SK-N-SH treated with all-trans-retinoic acid at 6 μM for 48 hours (cell line): ENCODE measurements at regions not wholly inside any gene's neighbourhood (a gene's known extent, or its start where the extent isn't known, plus 50 kb on each side); places are given as distances from the start of the nearest gene placed in this dataset.

Experiments used
- ATAC-seq: fragments of 200-7000 bp; cut with Tn5 transposase; 3 replicates; pipeline ENCODE4 v1.9.1; 2020; ENCODE audit warnings: mild to moderate bottlenecking, moderate library complexity
- ARNTL ChIP-seq: fragments of 450-650 bp; formaldehyde crosslinking; IDR thresholded peaks from 2 replicates; pipeline ENCODE4 v1.5.0; 2020; ENCODE audit warnings: low read depth, mild to moderate bottlenecking, moderate library complexity, borderline replicate concordance
- BACH2 ChIP-seq: fragments of 250-450 bp; sonication (Bioruptor Pico); IDR thresholded peaks from 2 replicates; pipeline ENCODE4 v1.9.0; 2021; ENCODE audit warnings: mild to moderate bottlenecking, borderline replicate concordance
- CREB5 ChIP-seq: fragments of 250-450 bp; sonication (Bioruptor Pico); IDR thresholded peaks from 2 replicates; pipeline ENCODE4 v1.5.1; 2020; ENCODE audit warnings: low read depth, mild to moderate bottlenecking, moderate library complexity
- CSDC2 ChIP-seq: fragments of 250-450 bp; sonication (Bioruptor Pico); IDR thresholded peaks from 2 replicates; pipeline ENCODE4 v1.5.0; 2020; ENCODE audit warnings: mild to moderate bottlenecking, moderate library complexity
- CSRNP3 ChIP-seq: fragments of 250-450 bp; sonication (Bioruptor Pico); IDR thresholded peaks from 2 replicates; pipeline ENCODE4 v1.5.1; 2021; ENCODE audit warnings: mild to moderate bottlenecking, moderate library complexity
- ESRRG ChIP-seq: fragments of 250-450 bp; sonication (Bioruptor Pico); IDR thresholded peaks from 2 replicates; pipeline ENCODE4 v1.6.1; 2021; ENCODE audit warnings: mild to moderate bottlenecking
- GLIS3 ChIP-seq: fragments of 250-450 bp; sonication (Bioruptor Pico); IDR thresholded peaks from 2 replicates; pipeline ENCODE4 v1.5.0; 2020; ENCODE audit warnings: mild to moderate bottlenecking, moderate library complexity
- ISL1 ChIP-seq: fragments of 250-450 bp; sonication (Bioruptor Pico); IDR thresholded peaks from 2 replicates; pipeline ENCODE4 v2.1.2; 2022; ENCODE audit warnings: mild to moderate bottlenecking, moderate library complexity
- OSR1 ChIP-seq: fragments of 250-450 bp; sonication (Bioruptor Pico); IDR thresholded peaks from 2 replicates; pipeline ENCODE4 v1.8.0; 2022; ENCODE audit warnings: moderate library complexity, mild to moderate bottlenecking, inconsistent platforms
- POU6F1 ChIP-seq: fragments of 250-450 bp; sonication (Bioruptor Pico); IDR thresholded peaks from 2 replicates; pipeline ENCODE4 v1.8.0; 2021; ENCODE audit warnings: low read depth, mild to moderate bottlenecking, moderate library complexity, borderline replicate concordance
- PPARA ChIP-seq: fragments of 250-450 bp; sonication (Bioruptor Pico); IDR thresholded peaks from 2 replicates; pipeline ENCODE4 v1.5.0; 2020; ENCODE audit warnings: mild to moderate bottlenecking, borderline replicate concordance
- RARB ChIP-seq: fragments of 250-450 bp; sonication (Bioruptor Pico); IDR thresholded peaks from 2 replicates; pipeline ENCODE4 v1.8.0; 2021; ENCODE audit warnings: mild to moderate bottlenecking, moderate library complexity
- SNAI2 ChIP-seq: fragments of 250-450 bp; sonication (Bioruptor Pico); IDR thresholded peaks from 2 replicates; pipeline ENCODE4 v1.5.0; 2020; ENCODE audit warnings: mild to moderate bottlenecking, moderate library complexity
- TCF4 ChIP-seq: fragments of 250-450 bp; sonication (Bioruptor Pico); IDR thresholded peaks from 2 replicates; pipeline ENCODE4 v1.8.0; 2021; ENCODE audit warnings: mild to moderate bottlenecking, moderate library complexity, borderline replicate concordance
- TSHZ2 ChIP-seq: fragments of 250-450 bp; sonication (Bioruptor Pico); IDR thresholded peaks from 2 replicates; pipeline ENCODE4 v1.5.0; 2020; ENCODE audit warnings: mild to moderate bottlenecking, moderate library complexity
- ZC3H10 ChIP-seq: fragments of 250-450 bp; sonication (Bioruptor Pico); IDR thresholded peaks from 2 replicates; pipeline ENCODE4 v1.5.1; 2021; ENCODE audit warnings: mild to moderate bottlenecking, moderate library complexity
- ZFP3 ChIP-seq: fragments of 250-450 bp; sonication (Bioruptor Pico); IDR thresholded peaks from 2 replicates; pipeline ENCODE4 v1.5.0; 2020; ENCODE audit warnings: mild to moderate bottlenecking, moderate library complexity
- ZNF70 ChIP-seq: fragments of 450-650 bp; formaldehyde crosslinking; IDR thresholded peaks from 2 replicates; pipeline ENCODE4 v1.5.0; 2020; ENCODE audit warnings: mild to moderate bottlenecking, moderate library complexity
- ZNF8 ChIP-seq: fragments of 450-650 bp; formaldehyde crosslinking; IDR thresholded peaks from 2 replicates; pipeline ENCODE4 v1.5.0; 2020; ENCODE audit warnings: mild to moderate bottlenecking, moderate library complexity
- TF ChIP-seq, protein P1 (sequence below): fragments of 250-450 bp; sonication (Bioruptor Pico); IDR thresholded peaks from 2 replicates; pipeline ENCODE4 v1.8.0; 2020; ENCODE audit warnings: mild to moderate bottlenecking, moderate library complexity, borderline replicate concordance

DNA sequence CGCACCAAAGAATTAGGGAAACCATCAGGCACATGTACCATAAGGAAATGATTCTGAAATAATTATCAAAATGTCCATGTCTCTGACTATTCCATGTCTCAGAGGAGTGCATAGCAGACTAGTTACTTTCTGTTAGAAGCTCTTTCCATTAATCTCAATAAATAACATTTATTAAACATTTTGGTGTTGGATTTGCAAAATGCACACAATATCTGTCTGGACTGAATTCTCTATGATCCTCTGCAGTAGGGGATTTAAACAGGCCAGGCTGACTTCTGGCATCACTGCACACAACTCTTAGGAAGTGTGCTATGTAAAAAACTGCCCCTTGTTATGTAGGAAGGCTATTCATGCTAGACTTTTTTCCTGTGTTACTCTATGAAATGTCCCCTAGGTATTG is 283.3 kb upstream of the CDH5 start (continued):
- no peak for TF ChIP-seq CSRNP3
- TF ChIP-seq ZC3H10 (CRISPR knock-in tag) = no peak
- TF ChIP-seq ZNF8 (CRISPR knock-in tag) = no peak
- TF ChIP-seq CREB5 (CRISPR knock-in tag) = no peak
- TF ChIP-seq SNAI2 (CRISPR knock-in tag) = no peak

DNA sequence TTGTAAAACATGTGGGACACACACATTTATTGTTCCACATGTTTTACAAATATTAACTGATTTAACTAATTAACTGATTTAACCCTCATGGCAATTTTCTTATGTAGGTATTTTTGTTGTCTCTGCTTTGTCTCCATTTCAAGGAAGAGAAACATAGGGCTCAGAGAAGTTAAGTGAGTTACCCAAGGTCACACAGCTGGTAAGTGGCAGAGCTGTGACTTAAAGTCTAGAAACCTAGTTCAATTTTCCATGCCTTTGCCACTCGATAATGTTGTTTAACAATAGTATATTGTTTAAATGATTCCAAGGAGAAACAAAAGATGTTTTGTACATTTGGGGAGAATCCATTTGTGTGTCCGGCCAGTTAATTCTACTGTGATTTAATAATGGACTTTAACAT is 284.1 kb upstream of the CDH5 start:
- no peak for ATAC-seq
- TF ChIP-seq BACH2 (CRISPR knock-in tag) (no peak), ESRRG (CRISPR knock-in tag) (no peak), OSR1 (CRISPR knock-in tag) (no peak)
- TF ChIP-seq, all 23 proteins: peak for 0

DNA sequence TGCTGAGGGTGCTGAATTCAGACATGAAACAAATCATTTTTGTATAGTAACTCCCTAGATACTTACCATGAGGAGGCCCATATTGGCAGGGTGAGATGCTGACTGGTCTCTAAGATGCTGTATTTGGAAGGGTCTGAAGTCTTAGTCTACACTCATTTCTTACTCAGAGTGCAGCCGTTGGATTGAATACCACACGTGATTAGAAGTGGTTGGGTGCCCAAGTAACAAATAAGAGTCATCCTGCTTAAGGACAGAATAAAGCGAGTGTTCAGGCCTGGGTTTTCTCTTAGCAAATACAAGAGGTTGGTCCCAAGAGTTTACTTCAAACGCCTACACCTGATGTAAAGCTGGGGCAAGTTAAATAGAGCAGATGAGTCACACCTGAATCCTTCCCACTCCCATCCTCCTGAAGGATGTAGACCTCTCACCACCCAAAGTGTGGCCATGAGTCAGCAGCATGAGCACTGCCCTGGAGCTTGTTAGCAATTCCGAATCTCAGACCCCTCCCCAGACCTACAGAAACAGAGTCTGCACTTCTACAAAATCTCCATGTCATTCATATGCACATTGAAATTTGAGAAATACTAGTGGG is 284.6 kb upstream of the CDH5 start:
- no peak for ATAC-seq
- TF ChIP-seq TCF4 (no peak), ZFP3 (no peak), PPARA (no peak), ZC3H10 (CRISPR knock-in tag) (no peak), CSRNP3 (no peak), ZNF70 (CRISPR knock-in tag) (no peak), CSDC2 (CRISPR knock-in tag) (no peak)
- TF ChIP-seq, protein P1, sequence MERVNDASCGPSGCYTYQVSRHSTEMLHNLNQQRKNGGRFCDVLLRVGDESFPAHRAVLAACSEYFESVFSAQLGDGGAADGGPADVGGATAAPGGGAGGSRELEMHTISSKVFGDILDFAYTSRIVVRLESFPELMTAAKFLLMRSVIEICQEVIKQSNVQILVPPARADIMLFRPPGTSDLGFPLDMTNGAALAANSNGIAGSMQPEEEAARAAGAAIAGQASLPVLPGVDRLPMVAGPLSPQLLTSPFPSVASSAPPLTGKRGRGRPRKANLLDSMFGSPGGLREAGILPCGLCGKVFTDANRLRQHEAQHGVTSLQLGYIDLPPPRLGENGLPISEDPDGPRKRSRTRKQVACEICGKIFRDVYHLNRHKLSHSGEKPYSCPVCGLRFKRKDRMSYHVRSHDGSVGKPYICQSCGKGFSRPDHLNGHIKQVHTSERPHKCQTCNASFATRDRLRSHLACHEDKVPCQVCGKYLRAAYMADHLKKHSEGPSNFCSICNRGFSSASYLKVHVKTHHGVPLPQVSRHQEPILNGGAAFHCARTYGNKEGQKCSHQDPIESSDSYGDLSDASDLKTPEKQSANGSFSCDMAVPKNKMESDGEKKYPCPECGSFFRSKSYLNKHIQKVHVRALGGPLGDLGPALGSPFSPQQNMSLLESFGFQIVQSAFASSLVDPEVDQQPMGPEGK (CRISPR knock-in tag) = no peak

GRCh38 chr16:66079671-66080334 is 286.7 kb upstream of the CDH5 start:
- no peak for TF ChIP-seq TCF4
- no peak for TF ChIP-seq GLIS3
- no peak for ATAC-seq

DNA sequence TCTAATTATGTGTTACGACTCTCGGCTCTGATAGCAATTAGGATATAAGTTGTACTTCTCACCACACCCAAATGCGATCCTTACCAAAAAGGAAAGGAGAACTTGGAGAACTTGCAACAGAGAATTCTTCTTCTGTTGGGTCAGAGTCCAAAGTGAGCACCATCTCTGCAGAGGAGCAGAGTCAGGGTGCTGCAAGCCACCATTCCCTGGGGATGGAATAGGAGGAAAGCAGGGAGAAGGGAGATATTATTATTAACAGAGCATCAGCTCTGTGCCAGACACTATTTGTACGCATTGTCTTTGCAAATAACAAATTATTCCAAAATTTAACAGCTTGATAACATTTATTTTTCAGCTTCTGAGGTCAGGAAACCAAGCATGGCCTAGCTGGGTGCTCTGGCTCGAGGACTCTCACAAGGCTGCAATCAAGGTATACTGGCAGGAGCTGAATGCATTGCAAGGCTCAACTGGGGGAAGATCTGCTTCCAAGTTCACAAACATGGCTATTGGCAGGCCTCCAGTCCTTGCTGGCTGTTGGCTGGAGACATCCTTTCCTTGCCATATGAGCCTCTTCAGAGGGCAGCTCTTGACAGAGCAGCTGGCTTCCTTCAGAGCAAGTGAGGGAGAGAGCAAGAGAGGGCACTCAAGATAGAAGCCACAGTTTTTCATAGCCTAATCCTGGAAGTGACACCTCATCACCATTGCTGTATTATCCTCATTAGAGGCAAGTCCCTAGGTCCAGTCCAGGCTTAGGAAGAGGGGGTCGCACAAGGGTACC is 296.2 kb upstream of the CDH5 start:
- TF ChIP-seq RARB = no peak
- TF ChIP-seq, protein P1 (CRISPR knock-in tag) = no peak
- TF ChIP-seq SNAI2 (CRISPR knock-in tag) = no peak
- TF ChIP-seq ARNTL = no peak
- no peak for TF ChIP-seq ISL1 (CRISPR knock-in tag)
- TF ChIP-seq ZNF8 (CRISPR knock-in tag) = no peak
- TF ChIP-seq TSHZ2 (CRISPR knock-in tag) = no peak
- no peak for TF ChIP-seq ZC3H10 (CRISPR knock-in tag)
- TF ChIP-seq TCF4 = no peak
- no peak for TF ChIP-seq POU6F1 (CRISPR knock-in tag)
- no peak for TF ChIP-seq BACH2 (CRISPR knock-in tag)
- TF ChIP-seq ZFP3 = no peak
- peak; percentile 77 for ATAC-seq
